ENCODE measurements at regions not wholly inside any gene's neighbourhood (a gene's known extent, or its start where the extent isn't known, plus 50 kb on each side); places are given as distances from the start of the nearest gene placed in this dataset.

DNA sequence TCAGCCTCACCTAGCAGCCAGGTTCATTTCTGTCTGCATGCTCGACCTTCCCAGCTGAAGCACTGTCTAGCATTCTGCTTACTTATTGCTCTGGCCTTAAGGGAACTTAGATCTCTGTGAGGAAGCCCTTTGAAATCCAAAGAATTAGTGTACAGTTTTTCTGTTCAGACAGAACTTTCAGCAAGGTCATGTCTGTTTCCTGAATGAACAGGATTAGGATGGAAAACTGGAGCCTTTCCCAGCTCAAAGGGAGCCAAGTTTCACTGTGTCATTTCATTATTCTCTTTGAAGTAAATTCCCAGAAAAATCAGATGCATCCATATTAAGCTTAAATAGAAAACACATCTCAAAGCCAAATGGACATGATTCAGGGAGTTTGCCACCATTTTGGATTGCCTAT, 457.3 kb upstream of the KCNMB2 start:
- H3K36me3 Mint-ChIP-seq (ENCODE audit: insufficient read depth in 2 of 2): no peaks in the 10 kb centered on the region

DNA sequence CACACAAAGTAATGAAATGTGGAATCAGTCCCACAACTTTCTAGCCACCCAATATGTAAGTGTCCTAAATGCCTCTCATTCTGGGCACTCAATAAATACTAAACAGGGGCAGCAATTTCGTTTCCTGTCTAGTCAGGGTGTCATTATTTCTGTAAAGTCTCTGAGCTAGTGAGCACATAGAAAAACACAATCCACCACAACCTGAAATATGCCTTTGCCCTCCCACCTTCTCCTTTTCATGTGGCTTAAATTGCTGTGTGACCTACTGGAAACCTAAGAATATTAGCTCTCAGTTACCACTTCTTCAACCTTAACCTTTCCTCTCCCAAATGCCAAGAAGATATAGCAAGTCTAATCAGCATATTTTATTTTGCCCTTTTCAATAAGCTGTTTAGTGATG, 456.3 kb upstream of the KCNMB2 start:
- Mint-ChIP-seq H3K27ac (no peak overlapping the region), H3K36me3 (ENCODE audit: insufficient read depth in 2 of 2) (no peaks in the 10 kb centered on the region), H3K9me3 (peaks cover 2 to 3% of the 10 kb centered on the region in 2 donors), H3K27me3 (ENCODE audit: low read depth) (no peaks in the 10 kb centered on the region), H3K4me1 (ENCODE audit: low read depth) (peaks cover 34% of the 10 kb centered on the region), H3K4me3 (no peak overlapping the region)
- DNase-seq (no peak), ATAC-seq (replicated peaks in 1 of 2) (no peak)

More for the DNA sequence above, 457.3 kb upstream of the KCNMB2 start:
- no peak overlapping the region for H3K27ac Mint-ChIP-seq
- DNase-seq (no peak), ATAC-seq (replicated peaks in 1 of 2) (no peak)
- H3K27me3 Mint-ChIP-seq (ENCODE audit: low read depth): no peaks in the 10 kb centered on the region
- H3K4me3 Mint-ChIP-seq: no peak overlapping the region
- H3K9me3 Mint-ChIP-seq: peaks cover 2 to 3% of the 10 kb centered on the region in 2 donors
- peaks cover 24% of the 10 kb centered on the region for H3K4me1 Mint-ChIP-seq (ENCODE audit: low read depth)

DNA sequence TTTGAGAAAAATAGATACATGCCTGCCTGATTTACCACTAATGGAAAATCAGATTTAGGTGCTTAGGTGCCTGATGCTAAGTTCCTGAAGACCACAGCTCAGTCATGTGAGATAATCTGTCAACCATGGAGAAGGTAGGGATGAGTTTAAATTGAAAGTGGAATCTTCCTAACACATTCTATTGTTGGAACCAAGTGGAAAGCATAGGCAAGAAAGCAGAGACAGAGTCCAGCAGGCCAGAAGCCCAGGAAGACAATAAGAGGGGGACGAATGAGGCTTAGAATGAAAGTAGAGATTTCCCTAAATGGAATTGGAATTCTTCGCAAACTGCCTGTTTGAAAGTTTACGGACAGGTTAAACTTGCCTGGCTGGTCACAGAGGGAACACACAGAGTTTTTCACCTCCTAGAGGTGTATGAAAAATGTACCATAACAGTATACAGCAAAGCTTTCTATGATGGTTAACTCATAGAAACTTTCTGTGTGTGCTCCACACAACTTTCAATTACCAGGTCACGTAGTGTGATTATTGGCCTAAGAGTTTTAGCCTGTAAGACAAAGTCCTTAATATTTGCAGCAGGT, 453.8 kb upstream of the KCNMB2 start:
- peaks cover 42% of the 10 kb centered on the region for H3K4me1 Mint-ChIP-seq (ENCODE audit: low read depth)
- H3K27me3 Mint-ChIP-seq (ENCODE audit: low read depth): no peaks in the 10 kb centered on the region
- ATAC-seq (replicated peaks in 1 of 2) (no peak), DNase-seq (no peak)
- no peak overlapping the region for H3K27ac Mint-ChIP-seq
- H3K36me3 Mint-ChIP-seq (ENCODE audit: insufficient read depth in 2 of 2): no peaks in the 10 kb centered on the region
- peaks cover 2 to 3% of the 10 kb centered on the region in 2 donors for H3K9me3 Mint-ChIP-seq
- H3K4me3 Mint-ChIP-seq: no peak overlapping the region

DNA sequence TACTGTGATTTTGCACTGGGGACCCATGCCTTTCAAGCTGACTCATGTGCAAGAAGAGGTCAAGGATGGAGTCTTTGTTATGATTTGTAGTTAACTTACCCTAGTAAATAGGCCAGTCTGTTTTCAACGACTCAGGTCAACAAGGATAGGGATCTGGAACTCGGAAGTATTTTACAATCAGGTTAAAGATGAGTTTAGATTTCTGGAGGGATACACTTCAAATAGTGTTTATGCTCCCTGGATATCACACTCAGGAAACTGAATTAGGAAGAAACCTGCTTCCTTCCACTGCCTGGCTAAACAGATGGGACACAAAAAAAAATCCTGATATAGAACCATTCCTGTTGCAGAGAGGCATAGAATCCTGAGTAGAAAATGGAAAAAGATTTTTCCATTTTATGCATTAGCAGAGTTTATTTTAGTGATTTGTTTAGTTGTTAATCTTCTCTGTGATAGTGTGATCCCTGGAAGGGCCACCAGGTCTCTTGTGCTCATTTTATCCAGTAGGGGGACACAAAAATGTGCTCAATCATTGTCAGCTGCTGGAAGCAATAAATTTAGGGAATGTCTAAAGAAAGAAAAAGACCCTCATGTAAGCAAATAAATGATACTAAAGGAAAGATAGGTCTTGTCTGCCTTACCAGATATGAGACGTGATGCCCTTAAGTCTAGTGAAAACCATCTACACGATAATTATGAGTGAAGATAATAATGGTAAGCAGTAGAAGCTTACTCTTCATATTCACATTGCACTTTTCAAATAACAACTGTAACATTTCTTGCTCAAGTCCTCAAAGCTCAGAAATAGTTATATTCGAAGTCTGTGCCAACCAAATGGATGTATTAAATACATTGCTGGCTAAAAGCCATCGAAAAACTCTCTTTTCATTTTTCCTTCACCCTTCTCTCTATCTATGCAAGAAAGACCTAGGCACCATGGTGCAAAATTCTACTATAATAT, 452.1 kb upstream of the KCNMB2 start:
- Mint-ChIP-seq H3K4me1 (ENCODE audit: low read depth) (peaks cover 42% of the 10 kb centered on the region), H3K27me3 (ENCODE audit: low read depth) (no peaks in the 10 kb centered on the region), H3K36me3 (ENCODE audit: insufficient read depth in 2 of 2) (no peaks in the 10 kb centered on the region), H3K4me3 (peak overlapping the region in 1 of 2 donors; percentile 39), H3K9me3 (peaks cover 2 to 3% of the 10 kb centered on the region in 2 donors), H3K27ac (no peak overlapping the region)
- ATAC-seq (replicated peaks in 1 of 2): no peak
- no peak for DNase-seq

DNA sequence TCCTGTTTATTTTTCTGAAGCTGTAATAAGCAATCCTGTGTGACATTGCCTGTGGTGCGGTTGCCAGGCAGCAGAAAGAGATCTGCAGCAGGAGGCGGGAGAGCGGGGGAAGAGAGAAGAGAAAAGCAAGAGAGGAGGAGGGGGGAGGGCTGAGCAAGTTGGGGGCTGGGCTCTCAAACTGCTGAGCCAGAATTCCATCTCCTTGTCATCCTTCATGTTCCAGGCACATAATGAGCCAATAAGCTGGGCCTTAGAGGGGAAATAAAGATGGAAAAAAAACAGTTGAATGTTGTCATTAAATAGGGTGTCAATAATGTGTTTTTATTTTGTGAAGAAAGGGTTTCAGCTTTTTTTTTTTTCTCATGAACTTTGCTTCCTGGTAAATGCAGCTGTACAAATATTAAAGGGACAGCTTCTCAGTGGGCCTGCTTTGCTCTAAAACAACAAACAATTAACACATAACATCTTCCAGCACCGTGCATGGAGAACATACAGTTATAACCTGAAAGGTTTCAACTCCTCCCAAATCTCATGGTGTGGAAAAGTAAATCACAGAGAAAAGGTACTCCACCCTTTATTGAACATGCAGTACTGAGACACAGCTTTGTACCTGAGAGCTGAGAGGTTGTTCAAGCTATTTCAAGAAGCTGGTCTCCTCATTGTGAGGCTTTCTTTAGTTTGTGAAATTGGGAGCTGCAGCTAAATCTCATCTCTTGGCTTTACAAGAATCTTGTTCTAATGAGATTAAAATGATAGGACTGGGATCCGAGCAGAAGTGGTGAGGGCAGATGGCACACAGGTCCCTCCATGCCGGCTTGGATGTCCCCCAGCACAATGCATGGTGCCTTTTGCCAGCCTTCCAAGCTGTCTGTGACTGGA, 451.1 kb upstream of the KCNMB2 start:
- Mint-ChIP-seq H3K27me3 (ENCODE audit: low read depth) (no peaks in the 10 kb centered on the region), H3K4me1 (ENCODE audit: low read depth) (peaks cover 38% of the 10 kb centered on the region), H3K36me3 (ENCODE audit: insufficient read depth in 2 of 2) (no peaks in the 10 kb centered on the region), H3K27ac (no peak overlapping the region), H3K9me3 (peaks cover 2 to 3% of the 10 kb centered on the region in 2 donors), H3K4me3 (peak overlapping the region in 1 of 2 donors; percentile 39)
- DNase-seq (peak; percentile 6 to 7), ATAC-seq (replicated peaks in 1 of 2) (peak in 1 of 2 donors; percentile 43)

DNA sequence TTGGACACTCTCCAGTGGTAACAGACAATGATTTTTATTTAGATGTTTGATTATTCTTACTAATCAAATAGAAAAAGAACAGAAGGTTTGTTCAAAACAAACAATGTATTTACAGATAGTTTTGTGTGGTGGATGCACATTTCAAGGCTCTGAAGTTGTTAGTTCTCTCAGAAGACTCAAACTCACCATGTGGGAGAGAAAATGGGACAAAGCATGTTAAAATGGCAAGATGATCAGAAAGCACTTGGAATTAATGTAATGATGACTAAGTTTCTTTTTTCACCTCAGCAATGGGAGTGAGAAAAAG, 450.5 kb upstream of the KCNMB2 start:
- H3K27me3 Mint-ChIP-seq (ENCODE audit: low read depth): no peaks in the 10 kb centered on the region
- ATAC-seq (replicated peaks in 1 of 2): no peak
- no peak overlapping the region for H3K4me3 Mint-ChIP-seq
- H3K4me1 Mint-ChIP-seq (ENCODE audit: low read depth): peaks cover 32% of the 10 kb centered on the region
- no peak overlapping the region for H3K27ac Mint-ChIP-seq
- H3K36me3 Mint-ChIP-seq (ENCODE audit: insufficient read depth in 2 of 2): no peaks in the 10 kb centered on the region
- DNase-seq: no peak
- peaks cover 2 to 3% of the 10 kb centered on the region in 2 donors for H3K9me3 Mint-ChIP-seq

DNA sequence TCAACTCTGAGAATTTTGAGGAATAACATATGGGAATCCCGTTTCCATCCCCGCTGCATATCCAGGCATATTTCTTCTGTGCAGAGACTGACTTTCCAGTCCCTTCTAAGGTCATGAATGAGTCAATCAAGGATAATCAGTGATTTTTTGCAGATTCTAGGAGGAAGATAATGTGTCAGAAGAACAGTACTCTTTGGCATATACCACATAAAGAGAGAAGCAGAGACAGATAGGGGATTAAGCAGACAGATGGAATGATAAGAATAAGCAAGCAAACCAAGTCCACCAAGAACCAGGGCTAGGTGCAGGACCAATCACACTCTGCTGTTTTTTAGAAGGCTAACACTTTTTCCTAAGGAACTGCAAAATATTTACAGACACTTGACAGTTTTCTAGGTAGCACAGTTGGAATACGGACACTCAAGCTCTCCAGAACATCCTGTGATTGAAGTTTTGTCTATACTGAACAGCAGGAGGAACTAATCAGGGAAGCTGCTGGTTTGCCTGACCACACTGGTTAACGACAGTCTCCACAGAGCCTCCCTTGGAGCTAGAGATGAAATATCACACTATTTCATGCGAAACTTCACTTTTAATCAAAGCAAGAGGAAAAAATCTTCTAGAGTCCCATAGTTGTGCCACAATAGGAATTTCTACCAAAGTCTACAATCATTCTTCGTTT, 450.0 kb upstream of the KCNMB2 start:
- ATAC-seq (replicated peaks in 1 of 2) (no peak), DNase-seq (no peak)
- H3K4me1 Mint-ChIP-seq (ENCODE audit: low read depth): peaks cover 30% of the 10 kb centered on the region
- peaks cover 0 to 2% of the 10 kb centered on the region in 2 donors for H3K9me3 Mint-ChIP-seq
- H3K4me3 Mint-ChIP-seq: no peak overlapping the region
- no peak overlapping the region for H3K27ac Mint-ChIP-seq
- H3K36me3 Mint-ChIP-seq (ENCODE audit: insufficient read depth in 2 of 2): no peaks in the 10 kb centered on the region
- H3K27me3 Mint-ChIP-seq (ENCODE audit: low read depth): no peaks in the 10 kb centered on the region

DNA sequence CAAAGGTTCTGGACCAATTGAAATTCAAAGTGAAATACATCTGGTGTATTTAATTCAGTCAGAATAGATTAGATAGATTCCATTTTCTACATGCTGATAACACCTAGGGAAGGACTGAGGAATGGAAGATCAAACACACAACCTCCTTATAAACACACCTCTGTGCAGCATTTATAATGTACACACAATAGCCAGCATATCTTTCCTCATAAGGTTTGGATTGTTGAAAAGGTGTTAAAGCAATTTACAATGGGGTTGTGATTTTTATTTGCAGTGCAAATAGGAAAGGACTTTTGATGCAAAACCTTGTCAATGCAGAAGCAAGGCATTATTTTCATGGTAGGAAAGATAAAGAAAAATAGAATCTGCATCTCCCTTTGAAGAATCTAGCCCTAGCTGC, 448.9 kb upstream of the KCNMB2 start:
- H3K4me3 Mint-ChIP-seq: no peak overlapping the region
- peaks cover under 1 to 6% of the 10 kb centered on the region in 2 donors for H3K9me3 Mint-ChIP-seq
- H3K27ac Mint-ChIP-seq: no peak overlapping the region
- ATAC-seq (replicated peaks in 1 of 2): no peak
- peaks cover under 1 to 1% of the 10 kb centered on the region in 2 donors for H3K36me3 Mint-ChIP-seq (ENCODE audit: insufficient read depth in 2 of 2)
- no peaks in the 10 kb centered on the region for H3K27me3 Mint-ChIP-seq (ENCODE audit: low read depth)
- no peak for DNase-seq
- H3K4me1 Mint-ChIP-seq (ENCODE audit: low read depth): peaks cover 30% of the 10 kb centered on the region

DNA sequence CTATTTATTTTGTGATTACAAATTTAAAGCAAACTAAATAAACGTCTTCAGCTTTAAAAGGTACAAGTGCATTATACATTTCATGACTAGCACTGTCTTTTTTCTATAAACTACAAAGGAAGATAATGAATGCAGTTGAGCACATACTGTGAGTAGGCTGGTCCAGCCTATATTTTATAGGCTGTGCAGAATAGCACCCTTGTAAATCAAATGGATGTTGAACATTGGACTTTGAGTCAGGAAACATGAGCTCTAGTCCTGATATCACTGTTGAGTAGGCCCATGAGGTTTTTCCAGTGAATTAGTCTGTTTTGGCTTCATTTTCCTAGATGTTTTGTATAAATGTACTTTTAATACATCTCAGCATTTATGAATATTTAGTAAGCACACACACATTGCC, 447.3 kb upstream of the KCNMB2 start:
- ATAC-seq (replicated peaks in 1 of 2) (no peak), DNase-seq (no peak)
- H3K27ac Mint-ChIP-seq: no peak overlapping the region
- no peak overlapping the region for H3K4me3 Mint-ChIP-seq
- H3K4me1 Mint-ChIP-seq (ENCODE audit: low read depth): peaks cover 22% of the 10 kb centered on the region
- peaks cover 2 to 4% of the 10 kb centered on the region in 2 donors for H3K36me3 Mint-ChIP-seq (ENCODE audit: insufficient read depth in 2 of 2)
- H3K27me3 Mint-ChIP-seq (ENCODE audit: low read depth): no peaks in the 10 kb centered on the region
- H3K9me3 Mint-ChIP-seq: peaks cover 4 to 7% of the 10 kb centered on the region in 2 donors

DNA sequence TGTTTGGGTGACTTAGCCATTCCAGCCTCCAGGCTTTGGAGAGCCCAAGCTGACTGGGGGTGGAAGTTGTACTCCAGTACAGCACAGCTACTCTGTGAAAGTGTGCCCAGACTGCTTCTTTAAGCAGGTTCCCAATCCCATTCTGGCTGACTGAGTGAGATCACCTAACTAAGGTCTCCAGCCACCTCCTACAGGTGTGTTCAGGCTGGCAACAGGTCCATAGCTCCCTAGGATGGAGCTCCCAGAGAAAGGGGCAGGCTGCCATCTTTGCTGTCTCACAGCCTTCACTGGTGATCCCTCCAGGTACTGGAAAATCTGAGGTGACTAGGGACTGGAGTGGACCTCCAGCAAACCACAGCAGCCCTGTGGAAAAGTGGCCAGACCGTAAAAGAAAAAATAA, 445.3 kb upstream of the KCNMB2 start:
- DNase-seq: no peak
- Mint-ChIP-seq H3K27me3 (ENCODE audit: low read depth) (no peaks in the 10 kb centered on the region), H3K4me3 (no peak overlapping the region), H3K27ac (no peak overlapping the region), H3K4me1 (ENCODE audit: low read depth) (peaks cover 3% of the 10 kb centered on the region), H3K36me3 (ENCODE audit: insufficient read depth in 2 of 2) (peaks cover 2 to 4% of the 10 kb centered on the region in 2 donors), H3K9me3 (peaks cover 7% of the 10 kb centered on the region in 2 donors)
- ATAC-seq (replicated peaks in 1 of 2): no peak

DNA sequence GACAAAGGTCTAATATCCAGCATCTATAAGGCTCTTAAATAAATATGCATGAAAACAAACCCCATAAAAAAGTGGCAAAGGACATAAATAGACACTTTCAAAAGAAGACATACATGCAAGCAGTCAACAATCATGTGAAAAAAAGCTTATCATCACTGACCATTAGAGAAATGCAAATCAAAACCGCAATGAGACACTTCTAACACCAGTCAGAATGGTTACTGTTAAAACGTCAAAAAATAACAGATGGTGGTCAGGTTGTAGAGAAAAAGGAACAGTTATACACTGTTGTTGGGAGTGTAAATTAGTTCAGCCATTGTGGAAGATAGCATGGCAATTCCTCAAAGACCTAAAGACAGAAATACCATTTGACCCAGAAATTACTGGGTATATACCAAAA, 440.7 kb upstream of the KCNMB2 start:
- no peak overlapping the region for H3K4me3 Mint-ChIP-seq
- H3K27me3 Mint-ChIP-seq (ENCODE audit: low read depth): no peaks in the 10 kb centered on the region
- peaks cover 7% of the 10 kb centered on the region in 2 donors for H3K9me3 Mint-ChIP-seq
- H3K36me3 Mint-ChIP-seq (ENCODE audit: insufficient read depth in 2 of 2): peaks cover 2 to 4% of the 10 kb centered on the region in 2 donors
- no peak for ATAC-seq (replicated peaks in 1 of 2)
- DNase-seq: no peak
- H3K27ac Mint-ChIP-seq: no peak overlapping the region
- H3K4me1 Mint-ChIP-seq (ENCODE audit: low read depth): no peaks in the 10 kb centered on the region

DNA sequence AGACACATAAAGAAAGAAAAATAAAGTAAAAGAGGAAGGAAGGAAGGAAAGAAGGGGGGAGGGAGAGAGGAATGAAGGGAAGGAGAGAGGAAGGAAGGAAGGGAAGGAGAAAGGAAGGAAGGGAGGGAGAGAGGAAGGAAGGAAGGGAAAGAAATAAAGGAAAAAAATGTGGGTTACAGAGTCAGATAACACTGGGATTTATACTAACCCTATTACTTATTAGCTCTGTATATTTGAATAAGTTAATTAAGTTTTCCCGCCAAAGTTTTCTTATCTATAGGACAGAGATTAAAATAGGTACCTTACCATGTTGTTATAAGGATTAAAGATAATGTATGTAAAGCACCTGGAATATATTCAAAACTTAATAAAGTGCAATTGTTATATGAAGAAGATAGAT, 439.3 kb upstream of the KCNMB2 start:
- Mint-ChIP-seq H3K4me3 (no peak overlapping the region), H3K27me3 (ENCODE audit: low read depth) (no peaks in the 10 kb centered on the region), H3K27ac (no peak overlapping the region), H3K9me3 (peaks cover 3 to 7% of the 10 kb centered on the region in 2 donors), H3K4me1 (ENCODE audit: low read depth) (no peaks in the 10 kb centered on the region), H3K36me3 (ENCODE audit: insufficient read depth in 2 of 2) (peaks cover 2 to 4% of the 10 kb centered on the region in 2 donors)
- no peak for DNase-seq
- no peak for ATAC-seq (replicated peaks in 1 of 2)

Data from activated T-cell treated with anti-CD3 and anti-CD28 coated beads, Interleukin-2, amount 50 U/mL, for 72 hours (primary cell).